Fibroblast of lung (primary cell): ENCODE measurements at regions not wholly inside any gene's neighbourhood (a gene's known extent, or its start where the extent isn't known, plus 50 kb on each side); places are given as distances from the start of the nearest gene placed in this dataset.

Experiments used
- DNase-seq, 2 donors: peaks; one replicate each; pipeline versions ENCODE4 v3.0.0 to v3.0.0-alpha.2; 2010; ENCODE audit warnings: low read depth in 2 of 2
- H2AFZ ChIP-seq: 2 replicates; pipeline ENCODE4 v1.5.1; 2012; ENCODE audit warnings: low read length, control low read depth, inconsistent platforms
- H3K27ac ChIP-seq: 2 replicates; pipeline ENCODE4 v1.5.1; 2011; ENCODE audit warnings: low read length, control low read depth; ENCODE audit not compliant: insufficient read depth
- H3K27me3 ChIP-seq: 2 replicates; pipeline ENCODE4 v1.5.1; 2011; ENCODE audit warnings: mild to moderate bottlenecking, low read length; ENCODE audit not compliant: control insufficient read depth, insufficient read depth
- H3K36me3 ChIP-seq: 2 replicates; pipeline ENCODE4 v1.5.1; 2011; ENCODE audit warnings: low read length; ENCODE audit not compliant: control insufficient read depth, insufficient read depth
- H3K4me1 ChIP-seq: 2 replicates; pipeline ENCODE4 v1.5.1; 2011; ENCODE audit warnings: low read length; ENCODE audit not compliant: control insufficient read depth, insufficient read depth; ENCODE audit errors: extremely low read depth
- H3K4me2 ChIP-seq: 2 replicates; pipeline ENCODE4 v1.5.1; 2011; ENCODE audit warnings: low read length, control low read depth; ENCODE audit not compliant: insufficient read depth; ENCODE audit errors: extremely low read depth
- H3K4me3 ChIP-seq, 4 experiments: fragments of 200-600 bp in 1 of 4; sonication (generic) in 1 of 4; replicated peaks in 1 of 4; 2 replicates each; pipeline ENCODE4 v1.5.1; 2011 to 2016; ENCODE audit warnings: low read length in 4 of 4, low read depth in 3 of 4, mild to moderate bottlenecking in 3 of 4, control low read depth in 2 of 4, inconsistent platforms in 1 of 4, mixed read lengths in 1 of 4; ENCODE audit not compliant: insufficient read depth in 1 of 4; ENCODE audit errors: control extremely low read depth in 1 of 4
- H3K79me2 ChIP-seq: 2 replicates; pipeline ENCODE4 v1.5.1; 2012; ENCODE audit warnings: mild to moderate bottlenecking, low read length, inconsistent platforms; ENCODE audit not compliant: control insufficient read depth, insufficient read depth
- H3K9ac ChIP-seq: 2 replicates; pipeline ENCODE4 v1.5.1; 2011; ENCODE audit warnings: mild to moderate bottlenecking, low read length, control low read depth; ENCODE audit not compliant: insufficient read depth
- H3K9me3 ChIP-seq: 2 replicates; pipeline ENCODE4 v1.5.1; 2012; ENCODE audit warnings: low read depth, low read length; ENCODE audit not compliant: control insufficient read depth, insufficient read depth
- H4K20me1 ChIP-seq: 2 replicates; pipeline ENCODE4 v1.5.1; 2011; ENCODE audit warnings: low read length; ENCODE audit not compliant: control insufficient read depth, insufficient read depth; ENCODE audit errors: extremely low read depth
- EZH2 ChIP-seq: IDR thresholded peaks from 2 replicates; pipeline ENCODE4 v1.5.1; 2012; ENCODE audit warnings: low read length, control low read depth, mild to moderate bottlenecking; ENCODE audit errors: missing control alignments
- TF ChIP-seq, protein P1 (sequence below), 2 donors: IDR thresholded peaks in 1 of 2; conservative IDR thresholded peaks in 1 of 2; 1 replicate in 1 of 2; 2 replicates in 1 of 2; pipeline ENCODE4 v1.5.1; 2011 to 2012; ENCODE audit warnings: low read length in 2 of 2, control low read depth in 1 of 2, inconsistent platforms in 1 of 2, low read depth in 1 of 2, mild to moderate bottlenecking in 1 of 2

DNA sequence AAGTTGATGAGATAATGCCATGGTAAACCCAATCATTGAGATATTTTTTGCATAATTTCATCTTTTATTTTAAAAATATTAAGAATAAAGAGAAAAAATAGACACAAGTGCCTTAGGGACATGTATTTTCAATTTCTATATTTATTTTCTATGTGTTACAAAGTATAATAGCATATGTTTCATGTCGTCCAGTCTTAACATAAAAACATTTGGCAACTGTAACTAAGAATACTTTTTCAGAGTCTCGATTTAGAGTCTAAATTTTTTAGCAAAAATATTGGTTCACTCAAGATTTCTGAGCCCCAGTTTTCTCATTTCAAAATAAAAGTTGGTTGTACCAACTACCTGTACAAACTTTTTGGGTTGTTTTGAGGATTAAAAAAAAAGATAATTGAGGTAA lies 511.4 kb upstream of the ZNF385D start:
- H2AFZ ChIP-seq, result no peak overlapping the region
- no peak overlapping the region for H3K4me2 ChIP-seq
- no peaks in the 10 kb centered on the region for H3K9me3 ChIP-seq
- no peaks in the 10 kb centered on the region for H3K27me3 ChIP-seq
- no peaks in the 10 kb centered on the region for H3K4me1 ChIP-seq
- no peaks in the 10 kb centered on the region for H4K20me1 ChIP-seq
- no peak overlapping the region for H3K9ac ChIP-seq
- no peak overlapping the region for H3K4me3 ChIP-seq
- H3K36me3 ChIP-seq, result no peaks in the 10 kb centered on the region
- DNase-seq, result peak in 1 of 2 donors; percentile 15
- no peak overlapping the region for H3K27ac ChIP-seq
- TF ChIP-seq, protein P1, sequence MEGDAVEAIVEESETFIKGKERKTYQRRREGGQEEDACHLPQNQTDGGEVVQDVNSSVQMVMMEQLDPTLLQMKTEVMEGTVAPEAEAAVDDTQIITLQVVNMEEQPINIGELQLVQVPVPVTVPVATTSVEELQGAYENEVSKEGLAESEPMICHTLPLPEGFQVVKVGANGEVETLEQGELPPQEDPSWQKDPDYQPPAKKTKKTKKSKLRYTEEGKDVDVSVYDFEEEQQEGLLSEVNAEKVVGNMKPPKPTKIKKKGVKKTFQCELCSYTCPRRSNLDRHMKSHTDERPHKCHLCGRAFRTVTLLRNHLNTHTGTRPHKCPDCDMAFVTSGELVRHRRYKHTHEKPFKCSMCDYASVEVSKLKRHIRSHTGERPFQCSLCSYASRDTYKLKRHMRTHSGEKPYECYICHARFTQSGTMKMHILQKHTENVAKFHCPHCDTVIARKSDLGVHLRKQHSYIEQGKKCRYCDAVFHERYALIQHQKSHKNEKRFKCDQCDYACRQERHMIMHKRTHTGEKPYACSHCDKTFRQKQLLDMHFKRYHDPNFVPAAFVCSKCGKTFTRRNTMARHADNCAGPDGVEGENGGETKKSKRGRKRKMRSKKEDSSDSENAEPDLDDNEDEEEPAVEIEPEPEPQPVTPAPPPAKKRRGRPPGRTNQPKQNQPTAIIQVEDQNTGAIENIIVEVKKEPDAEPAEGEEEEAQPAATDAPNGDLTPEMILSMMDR (conservative IDR thresholded peaks at IDR 0.05 in 1 of 2, IDR thresholded peaks at IDR 0.05 in 1 of 2; ENCODE audit: low read depth in 1 of 2, low read length in 2 of 2), result no peak
- no peak for TF ChIP-seq EZH2
- H3K79me2 ChIP-seq, result no peaks in the 10 kb centered on the region

DNA sequence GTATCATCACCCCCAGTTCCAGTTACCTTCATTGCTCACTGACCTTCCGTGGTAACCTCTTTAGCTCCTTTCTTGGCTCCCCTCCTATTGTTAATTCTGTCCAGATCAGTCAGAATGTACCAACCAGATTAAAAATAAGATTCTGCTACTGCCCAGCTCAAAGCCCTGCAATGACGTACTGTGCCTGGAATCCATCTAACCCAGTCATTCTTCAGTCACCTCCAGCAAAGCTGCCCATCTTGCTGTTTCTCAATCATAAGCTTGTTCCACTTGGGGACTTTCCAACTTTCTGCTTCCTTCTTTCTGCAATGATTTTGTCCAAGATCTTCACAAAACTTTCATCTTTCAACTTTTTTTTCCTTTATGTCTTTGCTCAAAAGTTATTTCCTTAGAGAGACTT lies 512.0 kb upstream of the ZNF385D start:
- H3K27me3 ChIP-seq, result no peaks in the 10 kb centered on the region
- no peak overlapping the region for H2AFZ ChIP-seq
- H4K20me1 ChIP-seq, result no peaks in the 10 kb centered on the region
- no peaks in the 10 kb centered on the region for H3K9me3 ChIP-seq
- no peaks in the 10 kb centered on the region for H3K4me1 ChIP-seq
- no peak overlapping the region for H3K9ac ChIP-seq
- H3K79me2 ChIP-seq, result no peaks in the 10 kb centered on the region
- H3K4me3 ChIP-seq, result no peak overlapping the region
- DNase-seq, result peak; percentile 55 to 75
- H3K4me2 ChIP-seq, result no peak overlapping the region
- H3K27ac ChIP-seq, result no peak overlapping the region
- TF ChIP-seq, protein P1 (conservative IDR thresholded peaks at IDR 0.05 in 1 of 2, IDR thresholded peaks at IDR 0.05 in 1 of 2; ENCODE audit: low read depth in 1 of 2, low read length in 2 of 2), result no peak
- TF ChIP-seq EZH2, result no peak
- no peaks in the 10 kb centered on the region for H3K36me3 ChIP-seq

DNA sequence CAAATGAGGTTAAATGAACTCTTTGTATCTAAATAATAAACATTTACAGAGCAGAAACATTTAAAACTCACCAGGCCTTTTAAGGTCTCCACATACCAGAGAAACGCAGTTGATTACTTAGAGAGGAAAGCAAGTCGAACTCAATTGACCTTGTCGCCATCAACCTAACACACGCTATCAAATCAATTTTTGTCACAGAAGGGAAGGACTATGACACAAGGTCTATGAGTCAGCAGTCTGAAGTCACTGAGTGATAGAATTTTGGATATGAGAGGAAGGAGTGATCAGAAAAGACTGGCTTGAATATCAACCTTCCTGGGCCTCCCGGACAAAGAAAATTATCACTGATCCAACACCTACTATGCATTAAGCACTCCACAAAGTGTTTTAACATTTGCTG lies 514.4 kb upstream of the ZNF385D start:
- H3K4me2 ChIP-seq, result no peak overlapping the region
- no peak for DNase-seq
- H3K36me3 ChIP-seq, result no peaks in the 10 kb centered on the region
- H3K9me3 ChIP-seq, result no peaks in the 10 kb centered on the region
- H3K79me2 ChIP-seq, result no peaks in the 10 kb centered on the region
- no peaks in the 10 kb centered on the region for H3K27me3 ChIP-seq
- H4K20me1 ChIP-seq, result no peaks in the 10 kb centered on the region
- H3K4me3 ChIP-seq, result no peak overlapping the region
- TF ChIP-seq EZH2, result no peak
- TF ChIP-seq, protein P1 (conservative IDR thresholded peaks at IDR 0.05 in 1 of 2, IDR thresholded peaks at IDR 0.05 in 1 of 2; ENCODE audit: low read depth in 1 of 2, low read length in 2 of 2), result no peak
- no peaks in the 10 kb centered on the region for H3K4me1 ChIP-seq
- no peak overlapping the region for H2AFZ ChIP-seq
- H3K27ac ChIP-seq, result no peak overlapping the region
- H3K9ac ChIP-seq, result no peak overlapping the region
